Renal cortex interstitium (tissue), 11 donors: ENCODE measurements at regions not wholly inside any gene's neighbourhood (a gene's known extent, or its start where the extent isn't known, plus 50 kb on each side); places are given as distances from the start of the nearest gene placed in this dataset.
"Not testable (repeated sequence)": the region's sequence is repeated elsewhere in the genome, so short reads cannot be mapped to it uniquely, and the experiment has no call there.

ENCODE experiments used
- DNase-seq, 11 donors: peaks; one replicate each; pipeline ENCODE4 v3.0.0-alpha.2; 2013; ENCODE audit warnings: low read depth in 9 of 11, low spot score in 4 of 11; ENCODE audit errors: extremely low read depth in 1 of 11

- no peak for DNase-seq
Measured at GRCh38 chr1:113185463-113186104, 112.6 kb downstream of the LRIG2 start.

DNA sequence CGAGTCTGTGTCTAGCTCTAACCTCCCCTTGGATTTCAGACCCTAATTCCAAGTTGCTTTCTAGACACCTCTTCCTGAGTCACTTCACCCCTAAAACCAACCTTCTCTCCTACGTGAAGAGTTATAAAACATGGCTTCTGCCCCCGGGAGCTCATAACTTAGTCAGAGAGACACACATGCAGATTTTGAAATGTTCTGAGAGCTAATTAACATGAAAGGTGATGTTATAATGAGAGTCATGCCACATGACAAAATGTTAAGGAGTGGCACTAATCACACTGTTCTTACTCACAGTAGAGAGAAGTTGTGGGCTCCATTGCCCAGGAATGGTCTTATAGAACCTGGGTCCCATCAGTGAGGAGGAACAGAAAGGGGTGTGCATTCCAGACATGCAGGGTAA, 117.1 kb downstream of the LRIG2 start:
- DNase-seq: no peak

- DNase-seq: no peak
Measured at GRCh38 chr1:113190930-113191329, 117.9 kb downstream of the LRIG2 start.

GRCh38 chr1:113191579-113192076, 118.6 kb downstream of the LRIG2 start:
- DNase-seq: no peak

DNA sequence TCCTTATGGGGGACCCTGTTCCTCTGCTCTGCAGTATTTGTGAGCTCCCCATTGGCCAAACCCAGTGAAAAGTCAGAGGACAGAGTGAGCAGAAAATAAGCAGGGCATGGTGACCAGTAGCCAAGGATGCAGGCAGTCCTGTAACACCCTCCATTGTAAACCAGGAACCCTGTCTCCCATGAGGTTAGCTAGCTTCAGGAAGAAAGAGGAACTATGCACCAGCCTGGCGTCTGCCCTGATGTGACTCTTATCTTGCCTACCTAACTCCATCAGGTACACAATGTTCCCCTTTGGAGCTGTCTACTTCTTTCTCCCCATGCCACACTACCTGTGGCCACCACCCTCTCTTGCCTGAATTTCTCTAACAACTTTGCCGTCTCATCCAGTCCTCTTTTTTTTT, 119.2 kb downstream of the LRIG2 start:
- DNase-seq: no peak

DNA sequence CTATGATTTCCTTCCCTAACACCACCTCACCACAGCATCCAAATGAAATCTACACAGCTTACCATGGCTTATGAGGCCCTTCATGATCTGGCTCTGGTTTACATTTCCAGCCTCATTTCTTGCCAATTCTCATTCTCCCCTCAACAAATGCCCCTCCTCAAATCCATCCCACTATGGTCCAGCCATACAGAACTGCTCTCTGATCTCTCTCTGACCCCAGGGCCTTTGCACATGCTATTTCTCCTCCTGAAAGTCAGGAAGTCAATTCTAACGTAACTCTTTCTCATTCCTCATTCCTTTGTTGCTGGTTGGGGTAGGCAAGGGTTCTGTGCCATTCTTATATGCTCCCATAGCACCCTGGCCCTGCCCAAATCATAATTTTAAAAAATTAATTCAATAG, 120.0 kb downstream of the LRIG2 start:
- no peak for DNase-seq

- no peak for DNase-seq
Measured at GRCh38 chr1:113194846-113195830, 122.1 kb downstream of the LRIG2 start.

- DNase-seq: no peak
Measured at GRCh38 chr1:113197719-113198330, 124.8 kb downstream of the LRIG2 start.

- DNase-seq: no peak
Measured at GRCh38 chr1:113198806-113199205, 125.8 kb downstream of the LRIG2 start.

- DNase-seq: no peak
Measured at GRCh38 chr1:113199760-113200455, 126.9 kb downstream of the LRIG2 start.

DNA sequence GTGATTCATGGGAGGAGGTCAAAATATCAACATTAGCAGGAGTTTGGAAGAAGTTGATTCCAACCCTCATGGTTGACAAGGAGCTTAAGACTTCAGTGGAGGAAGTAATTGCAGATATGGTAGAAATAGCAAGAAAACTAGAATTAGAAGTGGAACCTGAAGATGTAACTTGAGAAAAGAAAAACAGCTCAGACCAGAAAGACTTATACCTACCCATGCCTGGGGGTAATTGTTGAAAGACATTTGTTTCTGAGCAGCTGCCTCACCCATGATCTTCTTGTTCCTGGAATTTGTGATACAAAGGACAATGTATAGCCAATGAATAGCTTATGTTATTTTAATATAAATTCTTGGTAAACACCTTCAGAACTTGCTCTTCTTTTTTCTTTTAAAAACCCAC, 128.6 kb downstream of the LRIG2 start:
- DNase-seq: no peak

- peak in 1 of 11 donors; percentile 52 for DNase-seq
Measured at GRCh38 chr1:113205980-113206766, 133.2 kb downstream of the LRIG2 start.

DNA sequence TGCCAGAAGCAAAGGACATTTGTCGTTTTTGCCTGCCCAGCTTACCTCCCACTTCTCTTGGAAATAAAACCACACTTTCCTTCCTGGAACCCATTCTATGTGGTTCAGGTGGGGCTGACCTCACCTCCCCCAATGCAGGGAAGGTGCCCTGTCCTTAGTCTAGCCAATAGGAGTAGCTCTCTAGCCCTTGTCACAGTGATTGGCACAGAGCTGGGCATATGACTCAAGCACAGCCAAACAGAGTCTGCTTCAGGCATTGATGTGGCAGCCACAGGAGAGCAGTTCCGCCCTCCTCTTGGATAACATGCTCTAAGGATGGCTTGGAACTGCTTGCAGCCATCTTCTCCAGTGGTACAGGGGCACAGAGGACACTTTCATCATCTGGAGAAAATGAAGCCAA, 134.0 kb downstream of the LRIG2 start:
- no peak for DNase-seq

DNA sequence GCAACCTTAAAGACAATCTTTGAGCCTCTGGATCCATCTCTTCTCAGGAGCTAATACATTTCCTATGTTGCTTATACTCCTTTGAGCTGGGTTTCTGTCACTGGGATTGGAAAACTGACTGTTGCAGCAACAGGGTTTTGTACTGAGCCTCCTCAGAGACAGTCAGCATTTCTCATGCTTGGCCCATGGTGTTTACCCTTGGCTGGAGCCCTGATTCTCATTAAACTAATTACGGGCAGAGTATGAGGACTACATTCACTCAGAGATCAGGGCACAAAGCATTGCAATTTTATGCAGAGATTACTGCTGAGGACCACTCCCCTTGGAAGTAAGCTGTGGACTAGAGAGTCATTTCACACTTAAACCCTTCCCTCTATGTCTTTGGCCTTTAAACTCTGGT, 134.5 kb downstream of the LRIG2 start:
- DNase-seq: no peak

DNA sequence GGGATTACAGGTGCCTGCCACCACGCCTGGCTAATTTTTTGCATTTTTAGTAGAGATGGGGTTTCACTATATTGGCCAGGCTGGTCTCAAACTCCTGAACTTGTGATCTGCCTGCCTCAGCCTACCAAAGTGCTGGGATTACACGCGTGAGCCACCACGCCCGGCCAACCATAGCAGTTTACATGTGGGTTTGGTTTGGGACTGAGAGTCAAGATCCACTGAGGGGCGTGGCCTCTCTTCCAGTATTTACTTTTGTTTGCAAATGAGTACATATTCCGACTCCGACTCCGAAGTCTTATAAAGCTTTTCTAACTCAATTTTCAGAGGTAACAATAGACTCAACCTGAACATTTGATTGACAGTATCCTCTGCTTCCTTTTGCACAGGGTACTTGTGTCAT, 135.4 kb downstream of the LRIG2 start:
- not testable (repeated sequence) for DNase-seq

GRCh38 chr1:113210248-113210647, 137.2 kb downstream of the LRIG2 start:
- DNase-seq: no peak

GRCh38 chr1:113211467-113211866, 138.5 kb downstream of the LRIG2 start:
- no peak for DNase-seq

DNA sequence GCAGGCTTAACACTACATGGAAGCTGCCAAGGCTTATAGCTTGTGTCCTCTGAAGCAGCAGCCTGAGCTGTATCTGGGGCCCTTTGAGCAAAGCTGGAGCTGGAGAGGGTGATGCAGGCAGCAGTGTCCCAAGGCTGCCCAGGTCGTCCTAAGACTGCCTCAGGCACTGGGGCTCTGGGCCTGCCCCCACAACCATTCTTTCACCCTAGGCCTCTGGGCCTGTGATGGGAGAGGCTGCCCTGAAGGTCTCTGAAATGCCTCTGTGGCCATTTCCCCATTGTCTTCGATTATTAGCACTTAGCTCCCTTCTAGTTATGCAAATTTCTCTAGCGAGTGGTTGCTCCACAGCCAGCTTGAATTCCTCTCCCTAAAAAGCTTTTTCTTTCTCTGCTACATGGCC, 142.0 kb downstream of the LRIG2 start:
- DNase-seq: no peak

DNA sequence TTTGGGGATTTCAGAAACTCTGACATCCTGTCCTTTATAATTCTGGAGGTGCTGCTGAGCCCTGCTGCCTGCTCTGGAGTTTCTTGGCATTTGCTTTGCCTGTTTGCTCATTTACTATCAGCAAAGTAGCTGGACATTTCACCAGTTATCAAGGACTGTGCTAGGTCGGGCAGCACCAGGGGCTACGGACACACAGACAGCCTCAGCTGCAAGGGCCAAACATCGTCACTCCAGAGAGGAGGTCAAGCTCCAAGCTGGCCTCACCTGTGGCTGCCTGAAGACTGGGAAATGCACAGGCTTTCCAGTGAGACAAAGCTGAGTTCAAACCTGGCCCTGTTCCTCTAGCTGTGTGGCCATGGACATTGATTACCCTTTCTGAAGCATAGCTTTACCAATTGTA, 143.7 kb downstream of the LRIG2 start:
- no peak for DNase-seq
